Stimulated activated CD8-positive, alpha-beta memory T cell treated with anti-CD3 and anti-CD28 coated beads, Interleukin-7, amount 100 ng/mL, for 4 hours (primary cell): ENCODE measurements at regions not wholly inside any gene's neighbourhood (a gene's known extent, or its start where the extent isn't known, plus 50 kb on each side); places are given as distances from the start of the nearest gene placed in this dataset.

Source experiments
- DNase-seq, 2 donors: peaks; one replicate each; pipeline ENCODE4 v3.0.0-alpha.2; 2020; ENCODE audit warnings: low read depth in 2 of 2

- no peak for DNase-seq
Measured at GRCh38 chr18:70671889-70672565, 383.2 kb downstream of the SOCS6 start.

GRCh38 chr18:70666936-70667335 is 378.1 kb downstream of the SOCS6 start:
- no peak for DNase-seq

GRCh38 chr18:70663141-70663540 is 374.3 kb downstream of the SOCS6 start:
- DNase-seq: no peak

GRCh38 chr18:70662588-70662987 is 373.7 kb downstream of the SOCS6 start:
- no peak for DNase-seq

- DNase-seq: peak; percentile 7 to 26
Measured at GRCh38 chr18:70659036-70659925, 370.4 kb downstream of the SOCS6 start.

GRCh38 chr18:70653671-70654070 is 364.8 kb downstream of the SOCS6 start:
- no peak for DNase-seq

GRCh38 chr18:70650878-70651277 is 362.0 kb downstream of the SOCS6 start:
- DNase-seq: no peak

GRCh38 chr18:70649683-70650082 is 360.8 kb downstream of the SOCS6 start:
- no peak for DNase-seq

GRCh38 chr18:70645971-70646370 is 357.1 kb downstream of the SOCS6 start:
- DNase-seq: no peak

GRCh38 chr18:70643812-70644211 is 355.0 kb downstream of the SOCS6 start:
- DNase-seq: no peak

GRCh38 chr18:70641156-70641775 is 352.4 kb downstream of the SOCS6 start:
- no peak for DNase-seq

- DNase-seq: no peak
Measured at GRCh38 chr18:70640336-70640887, 351.6 kb downstream of the SOCS6 start.

- DNase-seq: no peak
Measured at GRCh38 chr18:70636991-70637390, 348.1 kb downstream of the SOCS6 start.

GRCh38 chr18:70634576-70635147 is 345.8 kb downstream of the SOCS6 start:
- no peak for DNase-seq

GRCh38 chr18:70627182-70627802 is 338.4 kb downstream of the SOCS6 start:
- DNase-seq: no peak

- no peak for DNase-seq
Measured at GRCh38 chr18:70622622-70623419, 334.0 kb downstream of the SOCS6 start.

- no peak for DNase-seq
Measured at GRCh38 chr18:70621710-70622109, 332.9 kb downstream of the SOCS6 start.

- no peak for DNase-seq
Measured at GRCh38 chr18:70620837-70621612, 332.2 kb downstream of the SOCS6 start.

- no peak for DNase-seq
Measured at GRCh38 chr18:70617020-70617763, 328.3 kb downstream of the SOCS6 start.
